Gastrocnemius medialis (tissue), 4 donors: ENCODE measurements at regions not wholly inside any gene's neighbourhood (a gene's known extent, or its start where the extent isn't known, plus 50 kb on each side); places are given as distances from the start of the nearest gene placed in this dataset.

Experiments used
- ATAC-seq, 2 donors: fragments of 150-250 bp; one replicate each; pipeline ENCODE4 v1.9.1; 2016
- DNase-seq, 2 donors: peaks; one replicate each; pipeline ENCODE4 v3.0.0-alpha.2; 2019
- H3K27ac ChIP-seq, 4 donors: fragments of 200-600 bp; sonication (generic); 1 replicate in 1 of 4; 2 replicates in 3 of 4; pipeline ENCODE4 v1.5.1; 2016 to 2018; ENCODE audit warnings: mild to moderate bottlenecking in 2 of 4, moderate library complexity in 1 of 4
- H3K27me3 ChIP-seq, 3 donors: fragments of 200-600 bp; sonication (generic) in 2 of 3; 1 replicate in 1 of 3; 2 replicates in 2 of 3; pipeline versions ENCODE4 v1.5.1 to v1.6.0; 2016 to 2019; ENCODE audit warnings: mild to moderate bottlenecking in 1 of 3, moderate library complexity in 1 of 3
- H3K36me3 ChIP-seq, 2 donors: fragments of 200-600 bp; sonication (generic) in 1 of 2; one replicate each; pipeline ENCODE4 v1.5.1; 2017 to 2018
- H3K4me1 ChIP-seq, 2 donors: fragments of 200-600 bp; sonication (generic) in 1 of 2; one replicate each; pipeline ENCODE4 v1.5.1; 2016 to 2017; ENCODE audit warnings: mild to moderate bottlenecking in 2 of 2
- H3K4me3 ChIP-seq, 4 donors: fragments of 200-600 bp; sonication (generic) in 3 of 4; 1 replicate in 1 of 4; 2 replicates in 3 of 4; pipeline ENCODE4 v1.5.1; 2016 to 2019; ENCODE audit warnings: mild to moderate bottlenecking in 2 of 4
- H3K9me3 ChIP-seq, 3 donors: fragments of 200-600 bp; sonication (generic) in 2 of 3; 1 replicate in 1 of 3; 2 replicates in 2 of 3; pipeline ENCODE4 v1.5.1; 2016 to 2019
- POLR2A ChIP-seq, 2 donors: fragments of 450-650 bp; IDR thresholded peaks; one replicate each; pipeline ENCODE4 v1.6.1; 2017; ENCODE audit warnings: antibody characterized with exemption in 2 of 2, mild to moderate bottlenecking in 2 of 2, moderate library complexity in 2 of 2
- in situ Hi-C, 4 donors: fragments of 200-750 bp; cut with MboI; loops; one replicate each; pipeline versions ENCODE4 v1.15.0 to v1.8.0; 2017; ENCODE audit warnings: low sequenced_read_pairs in 4 of 4
- intact Hi-C: fragments of 100-400 bp; cut with DNase I; formaldehyde crosslinking; loops from one replicate; pipeline ENCODE4 v1.15.1; 2023; ENCODE audit warnings: low total_unique reads
- TF ChIP-seq, protein P1 (sequence below), 5 experiments: fragments of 450-650 bp in 3 of 5; fragments of 200-600 bp in 2 of 5; sonication (generic) in 2 of 5; IDR thresholded peaks in 4 of 5; conservative IDR thresholded peaks in 1 of 5; 1 replicate in 4 of 5; 2 replicates in 1 of 5; pipeline ENCODE4 v1.5.1; 2016 to 2019; ENCODE audit warnings: antibody characterized with exemption in 5 of 5, mild to moderate bottlenecking in 3 of 5, moderate library complexity in 3 of 5

DNA sequence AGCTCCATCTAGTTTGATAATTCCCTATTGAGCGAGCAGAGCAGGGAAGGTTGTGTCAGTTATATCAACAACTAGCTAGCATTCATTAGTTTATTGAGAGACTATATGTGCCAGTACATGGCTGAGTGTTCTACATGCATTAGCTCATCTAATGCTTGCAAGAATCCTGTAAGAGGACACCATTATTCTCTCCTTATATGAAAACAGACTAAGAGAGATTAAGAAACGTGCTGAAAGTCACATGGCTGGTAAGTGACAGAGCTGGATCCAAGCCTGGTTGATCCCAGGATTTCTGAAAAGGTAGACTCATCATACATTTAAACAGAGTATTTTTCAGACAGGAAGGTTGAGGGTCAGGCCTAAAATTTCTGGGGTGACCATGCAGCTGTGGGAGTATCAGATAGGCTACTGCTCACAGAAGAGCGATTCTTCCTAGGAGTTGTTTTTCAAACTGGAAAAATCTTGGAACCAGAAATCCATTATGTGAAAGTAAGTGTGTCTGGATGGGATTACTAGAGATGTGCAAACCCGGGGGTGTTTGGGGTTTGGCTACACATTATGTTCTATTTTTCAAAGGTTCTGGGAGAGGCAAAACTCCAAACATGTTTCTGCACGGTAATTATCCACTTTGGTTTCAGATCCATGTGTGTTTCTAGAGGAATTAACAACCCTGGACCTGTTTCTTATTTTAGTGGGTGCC is 213.3 kb downstream of the FAM76B start:
- no peaks in the 10 kb centered on the region for H3K36me3 ChIP-seq
- DNase-seq (no peak), ATAC-seq (no peak)
- TF ChIP-seq POLR2A (IDR thresholded peaks at IDR 0.05) = no peak
- TF ChIP-seq, protein P1, sequence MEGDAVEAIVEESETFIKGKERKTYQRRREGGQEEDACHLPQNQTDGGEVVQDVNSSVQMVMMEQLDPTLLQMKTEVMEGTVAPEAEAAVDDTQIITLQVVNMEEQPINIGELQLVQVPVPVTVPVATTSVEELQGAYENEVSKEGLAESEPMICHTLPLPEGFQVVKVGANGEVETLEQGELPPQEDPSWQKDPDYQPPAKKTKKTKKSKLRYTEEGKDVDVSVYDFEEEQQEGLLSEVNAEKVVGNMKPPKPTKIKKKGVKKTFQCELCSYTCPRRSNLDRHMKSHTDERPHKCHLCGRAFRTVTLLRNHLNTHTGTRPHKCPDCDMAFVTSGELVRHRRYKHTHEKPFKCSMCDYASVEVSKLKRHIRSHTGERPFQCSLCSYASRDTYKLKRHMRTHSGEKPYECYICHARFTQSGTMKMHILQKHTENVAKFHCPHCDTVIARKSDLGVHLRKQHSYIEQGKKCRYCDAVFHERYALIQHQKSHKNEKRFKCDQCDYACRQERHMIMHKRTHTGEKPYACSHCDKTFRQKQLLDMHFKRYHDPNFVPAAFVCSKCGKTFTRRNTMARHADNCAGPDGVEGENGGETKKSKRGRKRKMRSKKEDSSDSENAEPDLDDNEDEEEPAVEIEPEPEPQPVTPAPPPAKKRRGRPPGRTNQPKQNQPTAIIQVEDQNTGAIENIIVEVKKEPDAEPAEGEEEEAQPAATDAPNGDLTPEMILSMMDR (IDR thresholded peaks at IDR 0.05 in 4 of 5, conservative IDR thresholded peaks at IDR 0.05 in 1 of 5) = no peak
- H3K4me1 ChIP-seq = no peaks in the 10 kb centered on the region
- H3K27me3 ChIP-seq = no peaks in the 10 kb centered on the region
- H3K9me3 ChIP-seq = no peaks in the 10 kb centered on the region
- in situ Hi-C loops = no loop called here
- H3K27ac ChIP-seq = no peak overlapping the region
- H3K4me3 ChIP-seq = no peak overlapping the region
- intact Hi-C loops = no loop called here

DNA sequence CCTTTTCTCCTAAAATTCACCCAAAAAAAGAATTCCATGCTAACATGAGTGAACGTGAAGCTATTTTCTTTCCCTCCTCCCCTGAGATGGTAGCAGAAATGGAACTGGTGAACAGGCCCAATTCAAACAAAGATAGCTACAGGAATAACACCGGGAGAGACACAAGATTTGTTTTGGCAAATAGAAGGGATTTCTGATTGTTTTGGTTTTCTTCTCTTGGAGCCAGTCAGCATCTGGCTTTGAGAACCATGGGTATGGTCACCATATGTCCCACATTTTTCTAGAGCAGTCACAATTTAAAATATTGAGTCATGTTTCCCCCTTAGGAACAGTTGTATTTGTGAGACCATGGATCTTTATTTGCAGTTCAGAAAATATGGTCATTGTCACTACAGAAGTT is 214.1 kb downstream of the FAM76B start:
- Histone ChIP-seq H3K9me3 (no peaks in the 10 kb centered on the region), H3K27ac (no peak overlapping the region), H3K27me3 (no peaks in the 10 kb centered on the region), H3K36me3 (no peaks in the 10 kb centered on the region), H3K4me1 (no peaks in the 10 kb centered on the region), H3K4me3 (no peak overlapping the region)
- TF ChIP-seq, protein P1 (IDR thresholded peaks at IDR 0.05 in 4 of 5, conservative IDR thresholded peaks at IDR 0.05 in 1 of 5) = no peak
- no peak for TF ChIP-seq POLR2A (IDR thresholded peaks at IDR 0.05)
- no peak for DNase-seq
- ATAC-seq = no peak
- in situ Hi-C loops = no loop called here
- intact Hi-C loops = no loop called here

DNA sequence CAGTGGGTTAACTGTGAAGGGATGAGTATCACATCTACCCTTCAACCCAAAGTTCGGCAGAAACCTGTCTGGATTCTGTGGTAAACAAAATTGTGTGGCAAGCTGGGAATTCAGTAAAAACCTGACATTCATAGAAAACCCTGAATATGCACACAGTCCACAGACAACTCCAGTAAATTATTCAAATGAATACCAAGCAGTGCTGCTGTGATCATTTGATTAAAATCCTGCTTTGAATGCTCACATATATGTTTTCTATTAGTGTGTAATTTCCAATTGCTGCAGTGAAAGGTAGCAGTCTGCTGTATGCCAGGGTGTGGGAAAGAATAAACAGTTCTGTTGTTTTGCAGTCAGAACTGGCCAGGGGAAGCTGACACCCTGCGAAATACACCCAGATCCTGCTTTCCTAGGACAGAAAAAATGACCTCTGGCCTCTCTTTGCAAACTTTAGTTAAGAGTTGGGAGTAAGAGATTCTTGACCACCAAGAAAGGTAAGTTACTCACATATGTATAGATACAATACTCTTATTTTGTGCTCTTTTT is 217.8 kb downstream of the FAM76B start:
- no peak for ATAC-seq

DNA sequence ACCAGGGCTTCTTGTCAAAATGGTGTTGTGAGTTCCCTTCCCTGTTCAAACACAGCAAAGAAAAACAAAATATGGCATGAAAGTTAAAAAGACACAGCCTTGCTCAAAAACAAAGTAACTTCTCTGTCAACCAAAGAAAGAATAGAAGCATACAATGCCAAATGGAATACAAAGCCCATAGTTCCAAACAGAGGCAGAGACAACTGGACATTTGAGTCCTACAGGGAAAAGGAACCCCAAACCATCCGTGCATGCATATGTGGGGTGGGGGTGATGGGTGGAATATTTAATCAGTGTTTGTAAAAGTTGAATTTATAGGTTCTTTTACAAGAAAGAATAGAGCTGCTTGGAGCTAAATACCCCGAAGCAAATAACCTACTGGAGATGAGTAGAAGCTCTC is 218.7 kb downstream of the FAM76B start:
- no peak overlapping the region for H3K4me3 ChIP-seq
- no peaks in the 10 kb centered on the region for H3K36me3 ChIP-seq
- TF ChIP-seq, protein P1 (IDR thresholded peaks at IDR 0.05 in 4 of 5, conservative IDR thresholded peaks at IDR 0.05 in 1 of 5) = no peak
- TF ChIP-seq POLR2A (IDR thresholded peaks at IDR 0.05) = no peak
- no peaks in the 10 kb centered on the region for H3K4me1 ChIP-seq
- intact Hi-C loops = no loop called here
- no peaks in the 10 kb centered on the region for H3K27me3 ChIP-seq
- in situ Hi-C loops = no loop called here
- H3K9me3 ChIP-seq = no peaks in the 10 kb centered on the region
- H3K27ac ChIP-seq = no peak overlapping the region
- DNase-seq (no peak), ATAC-seq (no peak)

More for the DNA sequence above, 217.8 kb downstream of the FAM76B start:
- no peaks in the 10 kb centered on the region for H3K9me3 ChIP-seq
- H3K4me1 ChIP-seq = no peaks in the 10 kb centered on the region
- no peaks in the 10 kb centered on the region for H3K36me3 ChIP-seq
- DNase-seq = no peak
- intact Hi-C loops = no loop called here
- in situ Hi-C loops = no loop called here
- no peak overlapping the region for H3K27ac ChIP-seq
- no peaks in the 10 kb centered on the region for H3K27me3 ChIP-seq
- TF ChIP-seq, protein P1 (IDR thresholded peaks at IDR 0.05 in 4 of 5, conservative IDR thresholded peaks at IDR 0.05 in 1 of 5) = no peak
- no peak for TF ChIP-seq POLR2A (IDR thresholded peaks at IDR 0.05)
- H3K4me3 ChIP-seq = no peak overlapping the region
